Activated naive CD4-positive, alpha-beta T cell treated with anti-CD3 and anti-CD28 coated beads for 36 hours (primary cell): ENCODE measurements at regions not wholly inside any gene's neighbourhood (a gene's known extent, or its start where the extent isn't known, plus 50 kb on each side); places are given as distances from the start of the nearest gene placed in this dataset.
"Not testable (repeated sequence)": the region's sequence is repeated elsewhere in the genome, so short reads cannot be mapped to it uniquely, and the experiment has no call there.

Source experiments
- CTCF ChIA-PET: fragments of 350-600 bp; sonication (Branson Sonifier 250); formaldehyde crosslinking; loops from one replicate; lab custom pipeline; 2021; ENCODE audit warnings: antibody characterized with exemption; lab: Charles Lee
- DNase-seq: peaks from one replicate; pipeline ENCODE4 v3.0.0-alpha.2; 2020
- H3K27ac Mint-ChIP-seq: one replicate; pipeline ENCODE4 v1.8.0; 2021; ENCODE audit warnings: mild to moderate bottlenecking, mixed read lengths
- H3K27me3 Mint-ChIP-seq: one replicate; pipeline ENCODE4 v1.8.0; 2021; ENCODE audit warnings: low read depth, mixed read lengths
- H3K36me3 Mint-ChIP-seq: one replicate; pipeline ENCODE4 v1.8.0; 2021; ENCODE audit warnings: low read depth, mixed read lengths
- H3K4me1 Mint-ChIP-seq: one replicate; pipeline ENCODE4 v1.8.0; 2021; ENCODE audit warnings: low read depth, mixed read lengths
- H3K4me3 Mint-ChIP-seq: one replicate; pipeline ENCODE4 v1.8.0; 2021; ENCODE audit warnings: mild to moderate bottlenecking, moderate library complexity, mixed read lengths
- H3K9me3 Mint-ChIP-seq: one replicate; pipeline ENCODE4 v1.8.0; 2021; ENCODE audit warnings: mixed read lengths
- intact Hi-C: fragments of 100-400 bp; cut with micrococcal nuclease; formaldehyde crosslinking; loops from one replicate; pipeline ENCODE4 v1.15.1; 2023

- H3K4me3 Mint-ChIP-seq, H3K27ac Mint-ChIP-seq, H3K9me3 Mint-ChIP-seq, H3K4me1 Mint-ChIP-seq, H3K27me3 Mint-ChIP-seq, H3K36me3 Mint-ChIP-seq, DNase-seq, CTCF ChIA-PET, intact Hi-C loops: not testable (repeated sequence)
Observed at GRCh38 chr7:13025043-13025442, 337.6 kb downstream of the ARL4A start.

GRCh38 chr7:13027321-13027720, 339.9 kb downstream of the ARL4A start:
- no peak overlapping the region for H3K4me3 Mint-ChIP-seq
- CTCF ChIA-PET = no interaction called here
- H3K27me3 Mint-ChIP-seq = peaks cover 7% of the 10 kb centered on the region
- no peak overlapping the region for H3K27ac Mint-ChIP-seq
- no peaks in the 10 kb centered on the region for H3K4me1 Mint-ChIP-seq
- H3K9me3 Mint-ChIP-seq = no peaks in the 10 kb centered on the region
- no peak for DNase-seq
- no peaks in the 10 kb centered on the region for H3K36me3 Mint-ChIP-seq
- intact Hi-C loops = no loop called here

GRCh38 chr7:13028036-13028824, 340.8 kb downstream of the ARL4A start:
- Mint-ChIP-seq H3K27me3 (peaks cover 7% of the 10 kb centered on the region), H3K27ac (no peak overlapping the region), H3K36me3 (no peaks in the 10 kb centered on the region), H3K4me1 (no peaks in the 10 kb centered on the region), H3K9me3 (no peaks in the 10 kb centered on the region), H3K4me3 (no peak overlapping the region)
- CTCF ChIA-PET = no interaction called here
- intact Hi-C loops = no loop called here
- DNase-seq = no peak

GRCh38 chr7:13028825-13029099, 341.3 kb downstream of the ARL4A start:
- DNase-seq = no peak
- CTCF ChIA-PET = interaction anchor here (0.7 kb wide), 1 partner anchor 27 kb away, joined by 3 read pairs; no protein-coding TSS in a partner anchor
- Mint-ChIP-seq H3K4me1 (no peaks in the 10 kb centered on the region), H3K4me3 (no peak overlapping the region), H3K36me3 (no peaks in the 10 kb centered on the region), H3K27me3 (peaks cover 7% of the 10 kb centered on the region), H3K9me3 (no peaks in the 10 kb centered on the region), H3K27ac (no peak overlapping the region)
- intact Hi-C loops = no loop called here

DNA sequence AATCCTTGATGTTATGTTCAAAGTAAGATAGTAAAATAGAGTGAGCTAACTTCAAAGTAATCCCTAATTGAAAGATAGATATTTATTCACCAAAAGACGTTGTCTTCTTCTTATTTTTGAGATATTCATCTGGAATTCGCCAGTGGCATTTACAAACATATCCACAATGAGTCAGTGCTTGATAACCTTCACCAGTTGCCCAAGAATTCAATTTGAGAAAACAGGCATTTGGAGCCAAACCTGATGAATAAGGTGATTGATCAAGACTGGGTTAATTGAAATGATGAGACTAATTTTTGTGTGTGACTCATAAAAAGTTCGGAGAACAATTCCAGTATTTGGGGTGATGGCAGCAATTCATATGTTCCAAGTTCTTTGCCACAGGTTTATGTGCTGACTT, 344.0 kb downstream of the ARL4A start:
- intact Hi-C loops = no loop called here
- Mint-ChIP-seq H3K27me3 (peaks cover 8% of the 10 kb centered on the region), H3K4me1 (no peaks in the 10 kb centered on the region), H3K9me3 (peaks cover 3% of the 10 kb centered on the region), H3K4me3 (no peak overlapping the region), H3K36me3 (no peaks in the 10 kb centered on the region), H3K27ac (no peak overlapping the region)
- CTCF ChIA-PET = no interaction called here
- DNase-seq = no peak

- DNase-seq = no peak
- Mint-ChIP-seq H3K27ac (no peak overlapping the region), H3K4me3 (no peak overlapping the region), H3K4me1 (no peaks in the 10 kb centered on the region), H3K27me3 (peaks cover 11% of the 10 kb centered on the region), H3K9me3 (peaks cover 3% of the 10 kb centered on the region), H3K36me3 (no peaks in the 10 kb centered on the region)
- CTCF ChIA-PET = no interaction called here
- intact Hi-C loops = no loop called here
Observed at GRCh38 chr7:13032084-13032483, 344.7 kb downstream of the ARL4A start.

DNA sequence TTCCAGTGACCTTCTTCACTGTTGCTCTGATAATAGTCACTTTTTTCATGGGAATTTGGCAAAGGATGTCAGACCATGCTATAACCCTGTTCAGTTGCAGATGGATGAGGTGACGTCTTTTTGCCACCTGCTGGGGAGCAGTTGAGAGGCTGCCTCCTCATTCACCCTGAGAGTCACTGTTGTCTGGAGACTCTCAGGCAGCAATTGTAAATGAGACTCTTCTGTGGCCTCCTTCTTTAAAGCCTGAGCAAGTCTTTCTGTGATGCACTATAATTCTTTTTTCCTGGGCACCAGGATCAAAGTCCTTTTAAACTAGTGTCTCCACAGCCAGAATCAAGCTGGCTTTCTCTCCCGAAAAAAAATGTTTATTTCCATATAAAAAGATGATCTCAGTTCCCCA, 345.1 kb downstream of the ARL4A start:
- intact Hi-C loops = no loop called here
- Mint-ChIP-seq H3K9me3 (peaks cover 3% of the 10 kb centered on the region), H3K36me3 (no peaks in the 10 kb centered on the region), H3K4me3 (no peak overlapping the region), H3K4me1 (no peaks in the 10 kb centered on the region), H3K27ac (no peak overlapping the region), H3K27me3 (peaks cover 11% of the 10 kb centered on the region)
- CTCF ChIA-PET = no interaction called here
- no peak for DNase-seq

GRCh38 chr7:13034693-13035092, 347.3 kb downstream of the ARL4A start:
- H3K4me3 Mint-ChIP-seq = no peak overlapping the region
- no peak for DNase-seq
- CTCF ChIA-PET = no interaction called here
- H3K27me3 Mint-ChIP-seq = peaks cover 10% of the 10 kb centered on the region
- peaks cover 3% of the 10 kb centered on the region for H3K9me3 Mint-ChIP-seq
- intact Hi-C loops = no loop called here
- no peak overlapping the region for H3K27ac Mint-ChIP-seq
- no peaks in the 10 kb centered on the region for H3K4me1 Mint-ChIP-seq
- H3K36me3 Mint-ChIP-seq = no peaks in the 10 kb centered on the region

GRCh38 chr7:13035233-13035632, 347.8 kb downstream of the ARL4A start:
- no peaks in the 10 kb centered on the region for H3K36me3 Mint-ChIP-seq
- H3K27me3 Mint-ChIP-seq = peaks cover 14% of the 10 kb centered on the region
- H3K4me3 Mint-ChIP-seq = no peak overlapping the region
- DNase-seq = no peak
- intact Hi-C loops = no loop called here
- no peaks in the 10 kb centered on the region for H3K4me1 Mint-ChIP-seq
- no peak overlapping the region for H3K27ac Mint-ChIP-seq
- H3K9me3 Mint-ChIP-seq = peaks cover 3% of the 10 kb centered on the region
- CTCF ChIA-PET = no interaction called here

DNA sequence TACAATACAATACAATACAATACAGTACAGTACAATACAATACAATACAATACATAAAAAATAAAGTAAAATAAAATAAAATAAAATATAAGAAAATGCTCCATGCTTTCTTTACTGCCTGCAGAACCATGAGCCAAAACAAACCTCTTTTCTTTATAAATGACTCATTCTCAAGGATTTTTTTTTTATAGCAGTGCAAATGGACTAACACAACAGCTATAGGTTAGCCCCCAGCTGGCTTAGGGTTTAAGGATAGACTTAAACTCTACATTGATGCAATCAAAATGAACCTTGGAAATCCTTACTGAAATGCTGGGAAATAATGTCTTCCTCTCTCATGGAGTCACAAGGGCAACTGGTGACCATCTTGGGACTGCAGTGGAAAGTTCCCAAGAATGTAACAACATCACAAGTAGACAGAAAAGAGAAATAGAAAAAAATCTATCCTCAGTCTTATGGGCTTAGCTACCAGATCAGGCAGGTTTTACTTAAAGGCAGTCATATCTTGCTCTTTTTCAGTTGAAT, 348.9 kb downstream of the ARL4A start:
- Mint-ChIP-seq H3K27ac (no peak overlapping the region), H3K4me1 (no peaks in the 10 kb centered on the region), H3K4me3 (no peak overlapping the region), H3K36me3 (no peaks in the 10 kb centered on the region), H3K9me3 (peaks cover 3% of the 10 kb centered on the region), H3K27me3 (peaks cover 15% of the 10 kb centered on the region)
- CTCF ChIA-PET = no interaction called here
- DNase-seq = no peak
- intact Hi-C loops = no loop called here

DNA sequence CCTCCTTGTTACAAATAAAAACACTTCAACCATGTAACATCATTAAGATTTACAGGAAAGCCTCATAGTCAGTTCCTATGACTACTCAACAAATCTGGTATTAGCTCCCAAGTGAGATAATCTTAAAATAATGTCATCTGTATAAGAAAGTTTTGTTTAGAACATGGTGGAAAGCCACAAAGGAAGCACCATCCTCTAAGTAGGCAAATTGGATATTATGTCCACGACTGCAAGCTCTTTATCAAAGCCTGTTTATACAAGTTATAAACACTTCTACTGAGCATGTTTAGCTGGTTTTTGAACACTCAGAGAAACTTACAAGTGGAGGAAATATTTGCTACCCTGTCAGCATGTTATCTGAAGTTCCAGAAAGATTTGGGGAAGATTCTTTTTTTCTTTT, 349.8 kb downstream of the ARL4A start:
- Mint-ChIP-seq H3K27me3 (peaks cover 14% of the 10 kb centered on the region), H3K9me3 (peaks cover 3% of the 10 kb centered on the region), H3K4me1 (no peaks in the 10 kb centered on the region), H3K36me3 (no peaks in the 10 kb centered on the region), H3K4me3 (no peak overlapping the region), H3K27ac (no peak overlapping the region)
- CTCF ChIA-PET = no interaction called here
- DNase-seq = no peak
- intact Hi-C loops = no loop called here

DNA sequence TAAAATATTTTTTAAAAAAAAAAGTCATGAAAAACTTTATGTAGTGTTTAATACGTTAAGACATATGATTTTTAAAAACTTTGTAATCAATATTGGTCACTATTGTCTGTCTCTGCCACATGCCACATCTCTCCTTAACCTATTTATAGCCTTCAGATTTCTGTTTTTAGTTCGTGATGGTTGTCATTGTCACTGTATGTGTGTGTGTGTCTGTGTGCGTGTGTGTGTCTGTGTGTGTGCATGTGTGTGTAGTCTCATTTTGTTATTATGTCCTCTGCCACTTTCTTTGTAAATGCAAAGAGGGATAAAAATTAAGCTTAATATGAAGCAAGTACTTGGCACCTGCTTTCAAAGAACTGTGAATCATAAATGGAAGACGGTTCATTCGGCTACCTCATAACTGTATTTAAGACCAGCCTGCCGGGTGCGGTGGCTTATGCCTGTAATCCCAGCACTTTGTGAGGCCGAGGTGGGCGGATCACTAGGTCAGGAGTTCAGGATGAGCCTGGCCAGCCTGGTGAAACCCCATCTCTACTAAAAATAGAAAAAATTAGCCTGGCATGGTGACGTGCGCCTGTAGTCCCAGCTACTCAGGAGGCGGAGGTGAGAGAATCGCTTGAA, 354.0 kb downstream of the ARL4A start:
- no peaks in the 10 kb centered on the region for H3K36me3 Mint-ChIP-seq
- H3K4me3 Mint-ChIP-seq = no peak overlapping the region
- no peaks in the 10 kb centered on the region for H3K9me3 Mint-ChIP-seq
- no peak for DNase-seq
- H3K27ac Mint-ChIP-seq = no peak overlapping the region
- intact Hi-C loops = no loop called here
- H3K4me1 Mint-ChIP-seq = no peaks in the 10 kb centered on the region
- H3K27me3 Mint-ChIP-seq = peaks cover 26% of the 10 kb centered on the region
- CTCF ChIA-PET = no interaction called here

DNA sequence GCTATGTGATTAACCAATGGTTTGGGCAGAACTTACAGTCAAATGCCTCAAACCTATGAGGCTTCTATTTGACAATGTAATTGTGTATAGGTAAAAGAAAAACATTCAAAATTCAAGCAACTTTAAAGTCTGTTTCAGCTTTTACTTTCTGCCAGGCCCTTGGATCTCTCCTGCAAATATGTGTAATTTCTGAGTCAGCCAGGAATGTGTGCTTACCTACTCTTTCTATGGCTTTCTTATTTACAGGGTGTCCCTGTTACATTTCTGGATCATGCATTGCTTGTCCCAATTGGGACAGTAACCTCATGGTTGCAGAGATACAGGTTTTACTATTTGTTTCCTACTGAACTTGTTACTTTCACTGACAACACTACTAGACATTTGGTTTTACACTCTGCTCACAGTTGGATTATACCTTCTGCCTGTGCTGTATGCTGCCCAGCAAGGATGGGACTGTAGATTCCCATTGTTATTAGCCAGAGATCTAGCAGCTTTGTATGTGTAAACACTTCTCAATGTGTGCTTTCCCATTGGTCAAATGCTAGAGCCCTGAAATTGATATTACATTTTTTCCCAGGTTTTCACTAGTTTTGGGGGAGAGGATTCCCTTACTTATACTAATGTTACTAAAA, 355.3 kb downstream of the ARL4A start:
- intact Hi-C loops = no loop called here

More for the DNA sequence above, 355.3 kb downstream of the ARL4A start:
- H3K27me3 Mint-ChIP-seq = peaks cover 23% of the 10 kb centered on the region
- CTCF ChIA-PET = no interaction called here
- no peaks in the 10 kb centered on the region for H3K4me1 Mint-ChIP-seq
- no peaks in the 10 kb centered on the region for H3K9me3 Mint-ChIP-seq
- H3K4me3 Mint-ChIP-seq = no peak overlapping the region
- H3K27ac Mint-ChIP-seq = no peak overlapping the region
- no peaks in the 10 kb centered on the region for H3K36me3 Mint-ChIP-seq
- no peak for DNase-seq
